Naive B cell (primary cell): ENCODE measurements at regions not wholly inside any gene's neighbourhood (a gene's known extent, or its start where the extent isn't known, plus 50 kb on each side); places are given as distances from the start of the nearest gene placed in this dataset.
A peak's percentile ranks its signal among the peaks of the same experiment; 100 is the strongest.

Experiments
- ATAC-seq, 2 donors: fragments of 150-1000 bp; cut with Tn5 transposase; 2 replicates each; pipeline ENCODE4 v1.10.0; 2021; ENCODE audit warnings: low read depth in 2 of 2, mild to moderate bottlenecking in 2 of 2, moderate library complexity in 2 of 2
- DNase-seq: peaks from one replicate; pipeline ENCODE4 v3.0.0; 2022
- H3K27ac Mint-ChIP-seq, 6 donors: one replicate each; pipeline ENCODE4 v1.8.0; 2020 to 2022; ENCODE audit warnings: mild to moderate bottlenecking in 6 of 6, mixed read lengths in 6 of 6, moderate library complexity in 5 of 6, inconsistent platforms in 2 of 6
- H3K27me3 Mint-ChIP-seq, 3 donors: one replicate each; pipeline ENCODE4 v1.8.0; 2021 to 2022; ENCODE audit warnings: mixed read lengths in 3 of 3, mild to moderate bottlenecking in 1 of 3
- H3K36me3 Mint-ChIP-seq, 2 donors: one replicate each; pipeline ENCODE4 v1.8.0; 2020 to 2022; ENCODE audit warnings: mixed read lengths in 2 of 2, inconsistent platforms in 1 of 2, mild to moderate bottlenecking in 1 of 2
- H3K4me1 Mint-ChIP-seq, 3 donors: one replicate each; pipeline ENCODE4 v1.8.0; 2020 to 2022; ENCODE audit warnings: mixed read lengths in 3 of 3, inconsistent platforms in 1 of 3, mild to moderate bottlenecking in 1 of 3, moderate library complexity in 1 of 3
- H3K4me3 Mint-ChIP-seq, 8 donors: one replicate each; pipeline ENCODE4 v1.8.0; 2020 to 2022; ENCODE audit warnings: mild to moderate bottlenecking in 8 of 8, mixed read lengths in 8 of 8, moderate library complexity in 8 of 8, inconsistent platforms in 2 of 8
- H3K9me3 Mint-ChIP-seq, 7 donors: one replicate each; pipeline ENCODE4 v1.8.0; 2020 to 2022; ENCODE audit warnings: mixed read lengths in 7 of 7, mild to moderate bottlenecking in 5 of 7, inconsistent platforms in 2 of 7, moderate library complexity in 1 of 7

GRCh38 chr3:115486880-115487279 is 136.4 kb upstream of the GAP43 start:
- Mint-ChIP-seq H3K4me1 (no peaks in the 10 kb centered on the region), H3K36me3 (no peaks in the 10 kb centered on the region)

GRCh38 chr3:115487968-115488367 is 135.3 kb upstream of the GAP43 start:
- DNase-seq (no peak), ATAC-seq (no peak)
- no peak overlapping the region for H3K27ac Mint-ChIP-seq
- H3K4me1 Mint-ChIP-seq, result no peaks in the 10 kb centered on the region
- no peaks in the 10 kb centered on the region for H3K36me3 Mint-ChIP-seq
- no peak overlapping the region for H3K4me3 Mint-ChIP-seq
- H3K27me3 Mint-ChIP-seq, result peaks cover 0 to 4% (median under 1%) of the 10 kb centered on the region in 3 donors
- peaks cover 0 to 7% (median 4%) of the 10 kb centered on the region in 7 donors for H3K9me3 Mint-ChIP-seq

More at GRCh38 chr3:115486880-115487279, 136.4 kb upstream of the GAP43 start:
- no peak for DNase-seq
- Mint-ChIP-seq H3K27me3 (peaks cover 0 to 6% (median 4%) of the 10 kb centered on the region in 3 donors), H3K4me3 (no peak overlapping the region), H3K9me3 (peaks cover 3 to 11% (median 5%) of the 10 kb centered on the region in 7 donors), H3K27ac (no peak overlapping the region)
- no peak for ATAC-seq

DNA sequence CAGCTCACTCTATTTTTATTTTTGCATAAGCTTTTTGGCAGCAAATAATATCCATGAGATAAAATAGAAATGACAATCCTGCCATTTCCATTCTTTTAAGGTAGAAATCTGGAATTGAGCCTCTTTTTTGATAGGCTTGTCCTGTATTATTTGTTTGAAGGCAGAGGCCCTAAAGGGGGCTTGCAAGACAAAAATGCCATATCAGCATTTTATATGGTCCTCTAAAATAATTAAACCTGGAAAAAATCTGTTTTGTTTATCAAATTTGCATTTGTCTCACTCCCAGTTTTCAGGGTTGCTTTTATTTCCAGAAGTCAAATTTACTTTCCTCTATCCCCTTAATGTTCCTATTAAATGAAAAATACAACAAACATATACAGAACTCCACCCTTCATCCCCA is 134.9 kb upstream of the GAP43 start:
- Mint-ChIP-seq H3K27me3 (peaks cover 0 to 4% (median 0%) of the 10 kb centered on the region in 3 donors), H3K9me3 (peaks cover 0 to 5% (median 3%) of the 10 kb centered on the region in 7 donors), H3K4me1 (no peaks in the 10 kb centered on the region), H3K4me3 (no peak overlapping the region), H3K27ac (no peak overlapping the region), H3K36me3 (no peaks in the 10 kb centered on the region)
- ATAC-seq, result no peak
- no peak for DNase-seq

- ATAC-seq (no peak), DNase-seq (no peak)
- no peaks in the 10 kb centered on the region for H3K36me3 Mint-ChIP-seq
- no peaks in the 10 kb centered on the region for H3K4me1 Mint-ChIP-seq
- H3K4me3 Mint-ChIP-seq, result no peak overlapping the region
- H3K9me3 Mint-ChIP-seq, result peaks cover 0 to 5% (median 0%) of the 10 kb centered on the region in 7 donors
- H3K27me3 Mint-ChIP-seq, result no peaks in the 10 kb centered on the region
- H3K27ac Mint-ChIP-seq, result no peak overlapping the region
These were observed 128.5 kb upstream of the GAP43 start for GRCh38 chr3:115494826-115495225.

- no peak overlapping the region for H3K4me3 Mint-ChIP-seq
- H3K27ac Mint-ChIP-seq, result no peak overlapping the region
- H3K4me1 Mint-ChIP-seq, result no peaks in the 10 kb centered on the region
- no peak for DNase-seq
- H3K9me3 Mint-ChIP-seq, result peaks cover 0 to 5% (median 0%) of the 10 kb centered on the region in 7 donors
- no peak for ATAC-seq
- H3K36me3 Mint-ChIP-seq, result no peaks in the 10 kb centered on the region
- peaks cover 0 to 9% (median 5%) of the 10 kb centered on the region in 3 donors for H3K27me3 Mint-ChIP-seq
These were observed 124.9 kb upstream of the GAP43 start for GRCh38 chr3:115498421-115498820.

- no peaks in the 10 kb centered on the region for H3K36me3 Mint-ChIP-seq
- H3K4me1 Mint-ChIP-seq, result no peaks in the 10 kb centered on the region
- ATAC-seq (no peak), DNase-seq (no peak)
- peaks cover 0 to 5% (median 0%) of the 10 kb centered on the region in 7 donors for H3K9me3 Mint-ChIP-seq
- peaks cover 0 to 9% (median 6%) of the 10 kb centered on the region in 3 donors for H3K27me3 Mint-ChIP-seq
- no peak overlapping the region for H3K4me3 Mint-ChIP-seq
- no peak overlapping the region for H3K27ac Mint-ChIP-seq
These were observed 124.4 kb upstream of the GAP43 start for GRCh38 chr3:115498898-115499297.

DNA sequence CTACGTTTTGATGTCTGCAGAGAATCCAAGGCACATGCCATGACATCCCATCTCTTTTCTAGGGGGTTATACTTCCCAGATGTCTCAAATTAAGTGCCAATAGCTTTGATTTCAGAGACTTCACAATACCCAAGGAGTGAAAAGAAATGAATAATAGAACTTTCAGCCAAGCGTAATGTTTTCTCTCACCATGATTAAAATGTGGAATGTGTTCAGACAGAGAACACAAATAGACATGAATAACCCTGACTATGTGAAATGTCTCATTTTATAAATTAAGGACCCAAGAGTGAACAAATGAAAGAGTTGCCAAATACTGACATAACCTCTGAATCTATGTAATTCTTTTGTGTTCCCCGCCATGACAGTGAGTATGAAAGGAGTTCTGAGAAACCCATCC is 123.6 kb upstream of the GAP43 start:
- ATAC-seq (no peak), DNase-seq (no peak)
- Mint-ChIP-seq H3K27ac (no peak overlapping the region), H3K36me3 (no peaks in the 10 kb centered on the region), H3K27me3 (peaks cover under 1 to 9% (median 6%) of the 10 kb centered on the region in 3 donors), H3K4me1 (no peaks in the 10 kb centered on the region), H3K4me3 (no peak overlapping the region), H3K9me3 (peaks cover 0 to 5% (median 0%) of the 10 kb centered on the region in 7 donors)

DNA sequence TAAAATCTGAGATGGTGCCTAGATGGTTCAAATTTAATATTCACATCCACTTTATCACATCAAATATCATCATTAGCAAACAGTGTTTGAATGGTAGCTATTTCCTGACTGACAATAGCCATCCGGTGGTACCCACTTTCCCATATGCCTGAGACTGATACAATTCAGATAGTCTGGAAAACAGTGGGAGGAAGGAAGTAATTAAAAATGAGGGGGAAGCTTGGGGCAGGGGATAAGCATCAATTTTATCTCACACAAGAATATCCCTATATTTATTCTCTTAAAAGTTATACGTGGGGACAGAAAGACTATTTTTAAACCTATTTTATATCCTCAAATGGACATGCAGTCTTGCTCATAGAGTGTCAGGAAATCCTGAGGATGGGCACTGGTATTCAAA is 122.5 kb upstream of the GAP43 start:
- ATAC-seq (no peak), DNase-seq (no peak)
- Mint-ChIP-seq H3K4me3 (no peak overlapping the region), H3K9me3 (peaks cover 0 to 7% (median 6%) of the 10 kb centered on the region in 7 donors), H3K27me3 (peaks cover 5 to 9% (median 6%) of the 10 kb centered on the region in 3 donors), H3K36me3 (peaks cover 0 to 5% of the 10 kb centered on the region in 2 donors), H3K27ac (no peak overlapping the region), H3K4me1 (no peaks in the 10 kb centered on the region)

- no peaks in the 10 kb centered on the region for H3K4me1 Mint-ChIP-seq
- peaks cover 5 to 9% (median 6%) of the 10 kb centered on the region in 3 donors for H3K27me3 Mint-ChIP-seq
- peaks cover 0 to 16% (median 10%) of the 10 kb centered on the region in 7 donors for H3K9me3 Mint-ChIP-seq
- ATAC-seq (no peak), DNase-seq (no peak)
- no peak overlapping the region for H3K27ac Mint-ChIP-seq
- H3K36me3 Mint-ChIP-seq, result peaks cover 0 to 9% of the 10 kb centered on the region in 2 donors
- H3K4me3 Mint-ChIP-seq, result no peak overlapping the region
These were observed 121.2 kb upstream of the GAP43 start for GRCh38 chr3:115502128-115502527.

DNA sequence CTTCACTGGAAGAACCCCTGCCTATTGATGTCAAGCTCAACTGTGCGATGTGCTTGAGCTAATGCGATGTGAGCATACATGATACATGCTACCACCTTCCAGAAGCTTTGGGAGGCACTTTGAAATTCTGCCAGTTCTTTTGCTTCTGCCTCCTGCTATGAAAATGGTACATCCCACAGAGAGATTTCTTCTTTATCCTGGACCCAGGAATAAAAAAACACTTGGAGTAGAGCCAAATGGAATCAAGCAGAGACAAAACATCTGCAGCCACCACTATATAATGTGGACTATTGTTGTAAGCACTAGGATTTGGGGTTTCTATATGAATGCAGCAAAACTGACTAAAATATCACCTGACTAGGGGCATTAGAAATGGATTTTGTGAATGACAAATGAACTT is 119.9 kb upstream of the GAP43 start:
- Mint-ChIP-seq H3K4me1 (no peaks in the 10 kb centered on the region), H3K4me3 (no peak overlapping the region), H3K9me3 (peaks cover 0 to 17% (median 10%) of the 10 kb centered on the region in 7 donors), H3K36me3 (peaks cover 0 to 9% of the 10 kb centered on the region in 2 donors), H3K27me3 (peaks cover 7 to 14% (median 11%) of the 10 kb centered on the region in 3 donors), H3K27ac (no peak overlapping the region)
- DNase-seq (no peak), ATAC-seq (no peak)

DNA sequence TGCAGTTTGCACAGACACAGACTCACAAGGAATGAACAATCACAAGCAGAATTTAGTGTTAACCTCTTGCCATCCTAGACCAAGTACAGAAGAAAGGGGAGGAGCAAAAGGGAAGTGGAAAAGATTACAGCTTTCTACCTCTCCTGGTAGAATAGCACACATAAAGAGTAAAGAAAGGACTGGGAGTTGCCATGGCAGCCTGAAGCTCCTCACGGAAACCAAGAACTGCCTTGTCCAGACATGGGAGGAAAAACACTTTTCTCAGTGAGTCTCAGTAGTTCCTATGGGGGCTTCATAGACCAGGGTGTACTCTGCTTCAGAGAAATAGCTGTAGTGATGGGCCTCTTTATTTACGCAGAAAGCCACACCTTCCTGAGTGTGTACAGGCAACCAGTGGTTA is 114.7 kb upstream of the GAP43 start:
- Mint-ChIP-seq H3K4me3 (no peak overlapping the region), H3K27ac (no peak overlapping the region), H3K9me3 (peaks cover 0 to 17% (median 11%) of the 10 kb centered on the region in 7 donors), H3K4me1 (peaks cover 13 to 15% (median 14%) of the 10 kb centered on the region in 3 donors), H3K36me3 (peaks cover 0 to 9% of the 10 kb centered on the region in 2 donors), H3K27me3 (peaks cover 30 to 48% (median 34%) of the 10 kb centered on the region in 3 donors)
- ATAC-seq (no peak), DNase-seq (no peak)

DNA sequence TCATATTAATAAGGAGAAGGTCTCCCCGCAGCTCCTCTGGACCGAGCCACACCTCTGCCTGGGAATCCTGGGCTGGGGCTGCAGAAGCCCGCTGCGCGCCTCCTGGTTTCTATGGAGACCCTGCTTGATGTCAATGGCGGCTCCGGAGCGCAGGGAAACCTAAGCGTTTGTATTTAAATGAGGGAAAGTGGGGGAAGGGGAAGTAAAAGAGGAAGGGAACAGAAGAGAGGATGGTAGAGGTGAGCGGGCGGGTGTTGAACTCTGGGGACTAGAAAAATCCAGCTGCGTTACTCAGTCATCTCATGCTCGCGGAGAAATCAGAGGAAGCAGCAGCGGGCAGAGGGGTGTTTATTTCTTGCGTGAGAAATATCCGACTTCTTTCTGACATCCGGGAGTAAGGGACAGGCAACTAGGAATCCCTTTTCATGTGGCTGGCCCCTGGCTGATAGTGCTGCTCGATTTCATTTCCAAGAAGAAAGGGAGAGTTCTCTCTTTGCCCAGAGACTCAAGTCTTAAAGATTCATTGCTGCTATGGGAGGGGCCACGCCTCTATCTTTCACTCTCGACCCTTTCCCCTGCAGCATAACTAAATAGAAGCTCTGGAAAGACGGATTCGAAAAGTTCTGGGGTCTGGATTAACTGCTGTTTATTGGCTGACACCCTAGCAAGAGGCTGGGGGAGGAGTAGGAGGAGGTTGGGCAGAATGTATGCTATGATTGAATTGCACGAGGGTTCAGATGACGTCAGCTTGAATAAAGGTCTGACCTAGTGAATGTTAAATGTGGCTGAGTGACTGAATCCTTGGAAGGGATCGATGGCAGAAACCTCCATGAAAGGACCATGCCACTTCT is 110.5 kb upstream of the GAP43 start:
- peaks cover 0 to 2% (median 0%) of the 10 kb centered on the region in 7 donors for H3K9me3 Mint-ChIP-seq

DNA sequence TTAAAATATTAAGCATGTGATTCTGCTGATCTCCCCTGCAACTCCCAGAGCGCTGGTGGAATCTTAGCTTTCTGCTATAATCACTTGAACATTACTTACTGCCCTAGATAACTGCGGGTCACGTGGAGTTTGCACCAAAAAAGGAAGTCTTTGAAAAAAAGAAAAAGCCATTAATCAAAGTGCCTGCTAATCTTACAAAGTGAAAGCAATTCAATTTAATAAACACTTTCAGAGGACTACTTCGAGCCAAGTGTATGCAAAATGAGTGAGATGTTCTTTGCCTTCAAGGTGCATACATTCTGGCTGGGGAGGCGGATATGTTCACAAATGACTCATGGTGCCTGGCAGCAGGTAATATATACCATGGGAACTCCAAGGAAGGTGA is 109.9 kb upstream of the GAP43 start:
- peak overlapping the region in 3 of 6 donors; percentile 11 to 61 (median 46) for H3K27ac Mint-ChIP-seq
- DNase-seq, result peak; percentile 18
- peak; percentile 59 to 66 for ATAC-seq
- peaks cover 0 to 2% (median 0%) of the 10 kb centered on the region in 7 donors for H3K9me3 Mint-ChIP-seq
- peak overlapping the region; percentile 78 to 92 (median 90) for H3K4me3 Mint-ChIP-seq
- H3K4me1 Mint-ChIP-seq, result peaks cover 16 to 22% (median 22%) of the 10 kb centered on the region in 3 donors
- H3K27me3 Mint-ChIP-seq, result peaks cover 39 to 72% (median 57%) of the 10 kb centered on the region in 3 donors
- no peaks in the 10 kb centered on the region for H3K36me3 Mint-ChIP-seq

More for the DNA sequence above, 110.5 kb upstream of the GAP43 start:
- Mint-ChIP-seq H3K4me1 (peaks cover 16 to 22% (median 22%) of the 10 kb centered on the region in 3 donors), H3K27me3 (peaks cover 39 to 75% (median 59%) of the 10 kb centered on the region in 3 donors), H3K27ac (peak overlapping the region in 5 of 6 donors; percentile 13 to 87 (median 46)), H3K36me3 (no peaks in the 10 kb centered on the region), H3K4me3 (peak overlapping the region; percentile 78 to 92 (median 90))
- ATAC-seq, result peak; percentile 58 to 60
- no peak for DNase-seq
